Effector memory CD8-positive, alpha-beta T cell (primary cell): ENCODE measurements at regions not wholly inside any gene's neighbourhood (a gene's known extent, or its start where the extent isn't known, plus 50 kb on each side); places are given as distances from the start of the nearest gene placed in this dataset.

Source experiments
- ATAC-seq: fragments of 150-1000 bp; cut with Tn5 transposase; replicated peaks from 2 replicates; pipeline ENCODE4 v1.10.0; 2021; ENCODE audit warnings: mild to moderate bottlenecking, moderate library complexity
- DNase-seq, 3 experiments: peaks; one replicate each; pipeline ENCODE4 v3.0.0; 2021
- H3K27ac Mint-ChIP-seq, 2 donors: one replicate each; pipeline ENCODE4 v1.8.0; 2022; ENCODE audit warnings: mild to moderate bottlenecking in 2 of 2, mixed read lengths in 2 of 2, moderate library complexity in 2 of 2
- H3K27me3 Mint-ChIP-seq, 2 donors: one replicate each; pipeline ENCODE4 v1.8.0; 2022; ENCODE audit warnings: mixed read lengths in 2 of 2
- H3K36me3 Mint-ChIP-seq: one replicate; pipeline ENCODE4 v1.8.0; 2022; ENCODE audit warnings: mild to moderate bottlenecking, moderate library complexity, mixed read lengths; ENCODE audit not compliant: insufficient read depth
- H3K4me1 Mint-ChIP-seq, 2 donors: one replicate each; pipeline ENCODE4 v1.8.0; 2022; ENCODE audit warnings: low read depth in 2 of 2, mixed read lengths in 2 of 2
- H3K4me3 Mint-ChIP-seq, 2 donors: one replicate each; pipeline ENCODE4 v1.8.0; 2022; ENCODE audit warnings: mild to moderate bottlenecking in 2 of 2, mixed read lengths in 2 of 2, moderate library complexity in 2 of 2
- H3K9me3 Mint-ChIP-seq, 2 donors: one replicate each; pipeline ENCODE4 v1.8.0; 2022; ENCODE audit warnings: mixed read lengths in 2 of 2

GRCh38 chr10:94192974-94193373 lies 169.8 kb downstream of the NOC3L start:
- H3K27ac Mint-ChIP-seq, result no peak overlapping the region
- H3K4me1 Mint-ChIP-seq, result no peaks in the 10 kb centered on the region
- H3K36me3 Mint-ChIP-seq, result no peaks in the 10 kb centered on the region
- DNase-seq (no peak), ATAC-seq (no peak)
- H3K27me3 Mint-ChIP-seq, result peaks cover 0 to 19% of the 10 kb centered on the region in 2 donors
- peaks cover 0 to 4% of the 10 kb centered on the region in 2 donors for H3K9me3 Mint-ChIP-seq
- H3K4me3 Mint-ChIP-seq, result no peak overlapping the region

- ATAC-seq, result no peak
Observed at GRCh38 chr10:94193466-94193924, 169.2 kb downstream of the NOC3L start.

DNA sequence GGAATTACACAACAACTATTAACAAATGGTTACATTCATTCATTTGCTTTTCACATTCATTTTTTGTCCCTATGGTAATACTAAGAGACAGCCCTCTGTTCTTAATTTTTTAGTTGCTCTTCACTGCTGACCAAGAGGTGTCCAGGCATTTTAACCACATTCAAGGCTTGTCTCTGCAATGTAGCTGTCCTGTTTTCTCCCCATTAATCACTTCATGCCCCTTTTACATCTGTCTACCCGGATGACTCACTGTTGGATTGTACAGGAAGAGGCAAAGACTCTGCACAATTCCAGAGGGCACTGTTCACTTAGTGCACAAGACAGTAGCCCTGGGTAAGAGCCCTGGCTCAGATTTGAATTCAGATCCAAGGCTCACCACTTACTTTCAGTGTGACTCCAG lies 168.5 kb downstream of the NOC3L start:
- H3K27ac Mint-ChIP-seq, result no peak overlapping the region
- no peaks in the 10 kb centered on the region for H3K4me1 Mint-ChIP-seq
- H3K36me3 Mint-ChIP-seq, result no peaks in the 10 kb centered on the region
- H3K27me3 Mint-ChIP-seq, result peaks cover 0 to 16% of the 10 kb centered on the region in 2 donors
- peaks cover 0 to 3% of the 10 kb centered on the region in 2 donors for H3K9me3 Mint-ChIP-seq
- H3K4me3 Mint-ChIP-seq, result no peak overlapping the region
- ATAC-seq (no peak), DNase-seq (no peak)

More at GRCh38 chr10:94193466-94193924, 169.2 kb downstream of the NOC3L start:
- peaks cover 0 to 4% of the 10 kb centered on the region in 2 donors for H3K9me3 Mint-ChIP-seq
- H3K27me3 Mint-ChIP-seq, result peaks cover 0 to 19% of the 10 kb centered on the region in 2 donors
- H3K4me3 Mint-ChIP-seq, result no peak overlapping the region
- H3K27ac Mint-ChIP-seq, result no peak overlapping the region
- no peak for DNase-seq
- H3K36me3 Mint-ChIP-seq, result no peaks in the 10 kb centered on the region
- H3K4me1 Mint-ChIP-seq, result no peaks in the 10 kb centered on the region

DNA sequence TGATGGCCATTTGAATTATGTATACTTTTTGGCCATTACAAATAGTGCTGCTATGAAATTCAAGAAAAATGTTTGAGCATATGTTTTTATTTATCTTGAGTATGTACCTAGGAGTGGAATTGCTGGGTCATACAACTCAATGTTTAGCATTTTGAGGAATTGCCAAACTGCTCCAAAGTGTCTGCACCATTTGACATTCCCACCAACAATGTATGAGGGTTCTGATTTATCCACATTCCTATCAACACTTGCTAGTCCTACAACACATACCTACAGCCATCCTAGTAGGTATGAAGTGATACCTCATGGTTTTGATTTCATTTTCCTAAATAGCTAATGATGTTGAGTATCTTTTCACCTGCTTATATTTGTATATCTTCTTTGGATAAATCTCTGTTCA lies 165.5 kb downstream of the NOC3L start:
- Mint-ChIP-seq H3K27ac (no peak overlapping the region), H3K36me3 (no peaks in the 10 kb centered on the region), H3K9me3 (no peaks in the 10 kb centered on the region), H3K27me3 (peaks cover 4 to 19% of the 10 kb centered on the region in 2 donors), H3K4me3 (no peak overlapping the region), H3K4me1 (no peaks in the 10 kb centered on the region)
- ATAC-seq (no peak), DNase-seq (no peak)

GRCh38 chr10:94198324-94198723 lies 164.4 kb downstream of the NOC3L start:
- no peak overlapping the region for H3K4me3 Mint-ChIP-seq

GRCh38 chr10:94199565-94199964 lies 163.2 kb downstream of the NOC3L start:
- Mint-ChIP-seq H3K4me3 (no peak overlapping the region), H3K27me3 (peaks cover 4 to 19% of the 10 kb centered on the region in 2 donors), H3K4me1 (no peaks in the 10 kb centered on the region), H3K27ac (no peak overlapping the region), H3K9me3 (no peaks in the 10 kb centered on the region), H3K36me3 (no peaks in the 10 kb centered on the region)
- ATAC-seq, result no peak
- DNase-seq, result no peak

More at GRCh38 chr10:94198324-94198723, 164.4 kb downstream of the NOC3L start:
- H3K27me3 Mint-ChIP-seq, result peaks cover 4 to 19% of the 10 kb centered on the region in 2 donors
- DNase-seq (no peak), ATAC-seq (no peak)
- no peaks in the 10 kb centered on the region for H3K36me3 Mint-ChIP-seq
- H3K9me3 Mint-ChIP-seq, result no peaks in the 10 kb centered on the region
- no peak overlapping the region for H3K27ac Mint-ChIP-seq
- H3K4me1 Mint-ChIP-seq, result no peaks in the 10 kb centered on the region

- no peaks in the 10 kb centered on the region for H3K9me3 Mint-ChIP-seq
- H3K4me3 Mint-ChIP-seq, result no peak overlapping the region
- no peaks in the 10 kb centered on the region for H3K36me3 Mint-ChIP-seq
- no peak overlapping the region for H3K27ac Mint-ChIP-seq
- H3K4me1 Mint-ChIP-seq, result no peaks in the 10 kb centered on the region
- ATAC-seq (no peak), DNase-seq (no peak)
- peaks cover 4 to 19% of the 10 kb centered on the region in 2 donors for H3K27me3 Mint-ChIP-seq
Observed at GRCh38 chr10:94200146-94200837, 162.4 kb downstream of the NOC3L start.

DNA sequence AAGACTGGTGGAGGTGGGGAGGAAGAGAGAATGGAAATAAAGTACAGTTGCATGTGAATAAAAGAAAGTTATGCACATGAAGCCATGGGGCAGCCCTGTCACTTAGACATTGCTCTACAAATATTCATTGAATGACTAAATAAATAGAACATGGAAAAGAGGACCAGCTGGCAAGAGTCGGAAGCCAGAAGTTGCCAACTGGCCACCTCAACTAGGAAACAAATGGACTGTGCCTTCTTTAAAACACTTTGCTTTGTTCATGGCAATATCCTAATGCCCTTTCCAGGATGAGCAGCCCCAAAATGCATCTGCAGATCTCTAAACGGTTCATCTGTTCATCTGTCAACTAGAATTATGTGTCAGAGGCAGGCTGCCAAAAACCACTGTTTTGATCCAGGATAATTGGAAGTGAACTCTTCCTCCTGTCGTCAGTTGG lies 157.3 kb downstream of the NOC3L start:
- Mint-ChIP-seq H3K4me3 (no peak overlapping the region), H3K27me3 (no peaks in the 10 kb centered on the region), H3K4me1 (peaks cover 8 to 12% of the 10 kb centered on the region in 2 donors), H3K36me3 (no peaks in the 10 kb centered on the region), H3K27ac (no peak overlapping the region), H3K9me3 (no peaks in the 10 kb centered on the region)
- DNase-seq (no peak), ATAC-seq (no peak)

DNA sequence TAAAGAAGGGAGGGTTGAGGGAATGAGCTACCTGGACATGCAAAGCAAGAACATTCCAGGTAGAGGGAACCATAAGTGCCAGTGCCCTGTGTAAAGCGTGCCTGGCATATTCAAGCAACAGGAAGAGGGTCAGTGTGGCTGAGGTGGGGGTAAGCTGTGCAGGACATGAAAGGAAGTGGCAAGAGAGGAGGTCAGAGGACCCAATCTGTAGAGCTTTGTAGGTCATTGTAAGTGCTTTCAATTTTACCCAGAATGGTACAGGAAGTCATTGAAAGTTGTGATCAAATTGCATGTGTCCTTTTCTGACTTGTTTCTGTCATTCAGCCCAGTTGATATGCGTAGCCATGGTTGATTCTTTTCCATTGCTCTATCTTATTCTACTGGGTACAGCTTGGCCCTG lies 156.6 kb downstream of the NOC3L start:
- DNase-seq, result no peak
- Mint-ChIP-seq H3K36me3 (no peaks in the 10 kb centered on the region), H3K4me1 (peaks cover 8 to 12% of the 10 kb centered on the region in 2 donors), H3K27ac (peak overlapping the region in 1 of 2 donors; percentile 44), H3K4me3 (no peak overlapping the region), H3K9me3 (no peaks in the 10 kb centered on the region), H3K27me3 (peaks cover 0 to 3% of the 10 kb centered on the region in 2 donors)
- no peak for ATAC-seq

DNA sequence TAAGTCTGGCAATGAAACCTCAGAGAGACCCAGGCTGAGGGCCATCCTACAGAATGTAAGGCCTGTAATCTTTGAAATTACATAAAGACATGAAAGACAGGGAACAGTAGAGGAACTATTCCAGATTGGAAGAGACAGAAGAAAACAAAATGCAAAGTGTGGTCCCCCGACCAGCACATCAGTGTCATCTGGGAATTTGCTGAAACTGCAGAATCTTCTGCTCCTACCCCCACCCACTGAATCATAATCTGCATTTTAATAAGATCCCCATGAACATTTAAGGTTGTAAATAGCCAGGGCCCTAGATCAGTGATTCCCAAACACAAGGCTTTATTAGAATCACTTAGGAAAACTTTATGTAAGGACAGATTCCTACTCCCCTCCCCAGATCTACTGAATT lies 154.4 kb downstream of the NOC3L start:
- Mint-ChIP-seq H3K27me3 (peaks cover 7 to 11% of the 10 kb centered on the region in 2 donors), H3K9me3 (no peaks in the 10 kb centered on the region), H3K4me3 (no peak overlapping the region), H3K36me3 (no peaks in the 10 kb centered on the region), H3K4me1 (peaks cover 8 to 12% of the 10 kb centered on the region in 2 donors), H3K27ac (no peak overlapping the region)
- DNase-seq (no peak), ATAC-seq (no peak)

DNA sequence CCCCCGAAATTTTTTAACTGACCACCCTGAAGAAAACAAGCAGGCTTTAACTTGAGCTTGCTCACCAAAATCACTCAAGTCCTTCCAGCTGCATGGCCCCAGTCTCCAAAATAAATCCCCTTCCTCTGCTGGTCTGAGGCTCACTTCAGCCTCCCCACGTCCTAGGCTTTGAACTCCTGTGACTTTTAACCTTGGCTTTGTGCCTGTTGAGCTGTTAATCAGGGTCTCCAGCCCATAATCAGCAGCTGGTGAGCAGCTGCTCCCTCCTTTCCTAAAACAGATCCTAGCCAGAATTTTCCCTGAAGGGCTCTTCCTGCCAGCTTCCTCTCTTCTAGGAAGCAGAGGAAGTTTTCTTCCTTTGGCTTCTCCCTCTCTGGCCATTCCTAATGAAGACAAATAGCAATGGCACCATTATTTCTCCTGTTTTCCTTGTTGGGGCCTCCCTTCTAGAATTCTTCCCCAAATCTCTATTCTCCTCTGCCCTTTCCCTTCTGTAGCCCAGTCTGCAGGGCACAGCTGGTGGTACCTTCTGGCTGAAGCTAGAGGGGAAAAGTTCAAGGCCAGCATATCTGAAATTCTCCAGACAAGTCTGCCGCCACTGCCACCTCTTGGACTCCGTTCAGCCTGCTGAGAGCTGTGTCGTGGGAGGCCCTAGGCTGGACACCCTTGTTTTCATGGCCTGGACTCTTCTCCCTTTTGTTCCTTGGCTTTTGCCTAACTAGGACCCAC lies 152.1 kb downstream of the NOC3L start:
- H3K4me1 Mint-ChIP-seq, result peaks cover 8 to 12% of the 10 kb centered on the region in 2 donors
- H3K36me3 Mint-ChIP-seq, result no peaks in the 10 kb centered on the region
- no peak overlapping the region for H3K27ac Mint-ChIP-seq
- DNase-seq, result no peak
- H3K27me3 Mint-ChIP-seq, result peaks cover 23 to 33% of the 10 kb centered on the region in 2 donors
- ATAC-seq, result no peak
- H3K4me3 Mint-ChIP-seq, result no peak overlapping the region
- H3K9me3 Mint-ChIP-seq, result no peaks in the 10 kb centered on the region

GRCh38 chr10:94211169-94211510 lies 151.6 kb downstream of the NOC3L start:
- H3K4me3 Mint-ChIP-seq, result no peak overlapping the region

DNA sequence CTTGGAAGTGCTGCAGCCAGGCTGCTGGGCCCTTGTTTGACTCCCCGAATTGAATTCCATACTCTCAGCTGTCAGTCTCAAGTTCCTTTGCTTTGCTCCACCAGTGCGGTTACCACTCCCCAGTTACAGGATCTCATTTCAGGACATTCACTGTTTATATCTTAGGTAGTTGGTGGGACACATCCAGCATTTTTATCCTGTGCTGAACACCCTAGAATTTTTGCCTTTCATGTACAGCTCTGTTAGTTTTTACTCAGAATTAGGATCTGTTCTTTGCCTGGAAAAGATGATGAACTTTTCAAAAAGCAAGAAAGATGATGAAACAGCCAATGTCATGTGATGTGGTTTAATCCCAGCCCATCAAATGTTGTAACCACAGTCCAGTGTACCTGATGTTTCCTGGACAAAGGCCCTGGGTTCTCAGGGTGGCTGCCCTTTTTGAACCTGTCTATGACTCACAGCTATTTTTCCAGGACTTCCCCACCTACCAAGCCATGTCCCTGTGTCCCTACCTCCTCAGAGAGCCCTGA lies 149.7 kb downstream of the NOC3L start:
- no peak for ATAC-seq
- no peak overlapping the region for H3K27ac Mint-ChIP-seq
- no peak overlapping the region for H3K4me3 Mint-ChIP-seq
- DNase-seq, result no peak
- H3K9me3 Mint-ChIP-seq, result no peaks in the 10 kb centered on the region
- no peaks in the 10 kb centered on the region for H3K36me3 Mint-ChIP-seq
- H3K4me1 Mint-ChIP-seq, result no peaks in the 10 kb centered on the region
- peaks cover 29 to 33% of the 10 kb centered on the region in 2 donors for H3K27me3 Mint-ChIP-seq

More at GRCh38 chr10:94211169-94211510, 151.6 kb downstream of the NOC3L start:
- H3K27me3 Mint-ChIP-seq, result peaks cover 24 to 33% of the 10 kb centered on the region in 2 donors
- H3K27ac Mint-ChIP-seq, result no peak overlapping the region
- ATAC-seq, result no peak
- H3K4me1 Mint-ChIP-seq, result peaks cover 3 to 7% of the 10 kb centered on the region in 2 donors
- H3K9me3 Mint-ChIP-seq, result no peaks in the 10 kb centered on the region
- no peaks in the 10 kb centered on the region for H3K36me3 Mint-ChIP-seq
- no peak for DNase-seq

GRCh38 chr10:94213980-94214379 lies 148.8 kb downstream of the NOC3L start:
- no peak overlapping the region for H3K4me3 Mint-ChIP-seq
- H3K36me3 Mint-ChIP-seq, result no peaks in the 10 kb centered on the region
- no peak overlapping the region for H3K27ac Mint-ChIP-seq
- ATAC-seq (no peak), DNase-seq (no peak)
- no peaks in the 10 kb centered on the region for H3K4me1 Mint-ChIP-seq
- no peaks in the 10 kb centered on the region for H3K9me3 Mint-ChIP-seq
- H3K27me3 Mint-ChIP-seq, result peaks cover 29 to 33% of the 10 kb centered on the region in 2 donors
